HK-2 (cell line): ENCODE measurements at regions not wholly inside any gene's neighbourhood (a gene's known extent, or its start where the extent isn't known, plus 50 kb on each side); places are given as distances from the start of the nearest gene placed in this dataset.
A peak's percentile ranks its signal among the peaks of the same experiment; 100 is the strongest.
"Not testable (repeated sequence)": the region's sequence is repeated elsewhere in the genome, so short reads cannot be mapped to it uniquely, and the experiment has no call there.

Experiments used
- DNase-seq: peaks from one replicate; pipeline ENCODE4 v3.0.0-alpha.2; 2018; ENCODE audit not compliant: unreplicated experiment

DNA sequence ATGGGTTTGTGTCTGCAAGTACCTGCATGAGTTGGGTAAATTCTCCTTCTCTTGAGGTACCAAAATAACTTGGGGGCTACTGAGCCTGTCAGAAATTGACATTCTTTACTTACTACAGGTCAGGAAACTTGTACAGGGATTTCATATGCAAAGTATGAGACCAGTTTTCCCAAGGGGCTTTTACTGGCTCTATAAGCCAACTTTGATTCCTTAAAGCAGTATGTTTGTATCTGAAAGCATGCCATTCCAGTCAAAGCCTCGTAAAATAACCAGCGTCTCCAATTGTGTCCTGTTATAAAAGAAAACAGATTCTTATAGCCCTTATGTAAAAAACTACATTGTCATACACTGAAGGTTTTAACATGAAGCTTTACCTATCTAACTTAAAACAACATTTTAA is 90.2 kb downstream of the ZNF467 start:
- DNase-seq = no peak

DNA sequence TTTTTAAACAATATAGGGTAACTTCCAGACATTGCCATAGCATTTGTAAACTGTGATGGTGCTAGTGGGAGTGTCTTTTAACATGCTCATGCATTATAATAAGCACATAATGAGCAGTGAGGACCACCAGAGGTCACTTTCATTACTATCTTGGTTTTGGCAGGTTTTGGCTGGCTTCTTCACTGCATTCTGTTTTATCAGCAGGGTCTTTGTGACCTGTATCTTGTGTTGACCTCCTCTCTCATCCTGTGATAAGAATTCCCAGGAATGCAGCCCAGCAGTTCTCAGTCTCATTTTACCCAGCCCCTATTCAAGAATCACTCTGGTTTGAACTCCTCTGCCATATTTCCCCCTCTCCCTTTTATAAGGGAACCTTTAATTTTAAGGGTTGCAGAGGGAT is 91.3 kb downstream of the ZNF467 start:
- no peak for DNase-seq

DNA sequence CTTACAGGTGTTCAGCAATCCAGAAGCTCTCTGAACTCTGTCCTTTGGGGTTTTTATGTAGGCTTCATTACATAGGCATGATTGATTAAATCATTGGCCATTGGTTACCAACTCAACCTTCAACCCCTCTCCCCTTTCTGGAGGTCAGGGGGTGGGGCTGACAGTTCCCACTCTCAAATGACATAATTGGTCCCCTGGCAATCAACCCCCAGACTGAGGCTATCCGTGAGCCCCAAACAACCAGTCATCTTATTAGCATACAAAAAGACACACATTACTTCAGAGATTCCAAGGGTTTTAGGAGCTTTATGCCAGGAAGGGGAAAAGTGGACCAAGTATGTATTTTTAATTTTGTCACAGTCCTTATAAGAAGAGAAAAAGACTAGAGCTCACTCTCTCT is 92.1 kb downstream of the ZNF467 start:
- DNase-seq = no peak

DNA sequence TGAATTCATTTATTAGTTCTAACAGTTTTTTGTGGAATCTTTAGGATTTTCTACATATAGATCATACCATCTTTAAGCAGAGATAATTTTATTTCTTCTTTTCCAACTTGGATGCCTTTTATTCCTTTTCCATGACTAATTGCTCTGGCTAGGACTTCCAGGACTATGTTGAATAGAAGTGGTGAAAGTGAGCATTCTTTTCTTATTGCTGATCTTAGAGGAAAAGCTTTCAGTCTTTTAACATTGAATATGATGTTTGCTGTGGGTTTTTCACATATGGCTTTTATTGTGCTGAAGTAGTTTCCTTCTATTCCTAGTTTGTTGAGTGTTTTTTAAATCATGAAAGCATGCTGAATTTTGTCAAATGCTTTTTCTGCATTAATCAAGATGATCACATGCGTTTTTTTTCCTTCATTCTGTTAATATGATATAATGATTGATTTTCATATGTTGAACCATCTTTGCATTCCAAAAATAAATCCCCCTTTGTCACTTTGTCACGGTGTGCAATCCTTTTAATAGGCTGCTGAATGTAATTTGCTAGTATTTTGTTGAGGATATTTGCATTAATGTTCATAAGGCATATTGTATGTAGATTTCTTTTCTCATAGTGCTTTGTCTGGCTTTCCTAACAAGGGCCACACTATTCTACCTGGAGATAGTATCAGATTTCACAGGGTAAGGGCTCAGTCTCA is 92.9 kb downstream of the ZNF467 start:
- DNase-seq = no peak

DNA sequence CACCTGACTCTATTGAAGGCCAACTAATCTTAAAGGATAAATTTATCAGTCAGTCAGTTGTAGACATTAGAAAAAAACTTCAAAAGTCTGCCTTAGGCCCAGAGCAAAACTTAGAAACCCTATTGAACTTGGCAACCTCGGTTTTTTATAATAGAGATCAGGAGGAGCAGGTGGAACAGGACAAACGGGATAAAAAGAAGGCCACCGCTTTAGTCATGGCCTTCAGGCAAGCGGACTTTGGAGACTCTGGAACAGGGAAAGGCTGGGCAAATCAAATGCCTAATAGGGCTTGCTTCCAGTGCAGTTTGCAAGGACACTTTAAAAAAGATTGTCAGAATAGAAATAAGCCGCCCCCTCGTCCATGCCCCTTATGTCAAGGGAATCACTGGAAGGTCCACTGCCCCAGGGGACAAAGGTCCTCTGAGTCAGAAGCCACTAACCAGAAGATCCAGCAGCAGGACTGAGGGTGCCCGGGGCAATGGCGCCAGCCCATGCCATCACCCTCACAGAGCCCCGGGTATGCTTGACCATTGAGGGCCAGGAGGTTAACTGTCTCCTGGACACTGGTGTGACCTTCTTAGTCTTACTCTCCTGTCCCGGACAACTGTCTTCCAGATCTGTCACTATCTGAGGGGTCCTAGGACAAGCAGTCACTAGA is 98.5 kb downstream of the ZNF467 start:
- DNase-seq = not testable (repeated sequence)

DNA sequence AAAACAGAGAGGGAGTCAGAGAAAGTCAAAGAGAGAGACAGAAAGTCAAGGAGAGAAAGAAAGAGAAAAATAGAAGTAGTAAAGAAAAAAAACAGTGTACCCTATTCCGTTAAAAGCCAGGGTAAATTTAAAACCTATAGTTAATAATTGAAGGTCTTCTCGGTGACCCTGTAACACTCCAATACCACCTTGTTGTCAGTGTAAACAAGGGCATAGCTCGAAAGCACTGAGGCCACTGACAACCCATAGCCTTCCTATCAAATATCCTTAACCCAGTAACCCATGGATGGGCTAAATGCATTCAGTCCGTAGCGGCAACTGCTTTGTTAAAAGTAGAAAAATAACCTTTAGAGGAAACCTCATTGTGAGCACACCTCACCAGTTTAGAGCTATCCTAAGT is 100.4 kb downstream of the ZNF467 start:
- no peak for DNase-seq

DNA sequence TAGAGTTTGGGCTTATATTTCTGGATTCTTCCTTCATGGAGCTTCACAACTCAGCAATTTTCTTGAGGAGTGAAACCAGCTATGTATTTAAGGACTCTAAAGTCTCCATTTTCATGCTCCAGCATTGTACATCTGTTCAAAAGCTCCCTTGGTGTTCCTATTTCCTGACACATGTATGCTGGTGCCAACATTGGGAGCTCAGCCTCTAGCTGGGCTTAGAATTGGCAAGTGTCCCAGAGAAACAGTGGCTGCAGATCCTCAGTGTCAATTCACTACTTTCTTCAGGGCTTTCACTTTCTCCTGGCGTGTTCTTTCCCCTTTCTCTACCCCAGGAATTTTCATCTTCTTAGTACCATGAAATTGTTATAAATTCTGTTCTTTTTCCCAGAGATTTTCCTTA is 103.1 kb downstream of the ZNF467 start:
- DNase-seq = no peak

DNA sequence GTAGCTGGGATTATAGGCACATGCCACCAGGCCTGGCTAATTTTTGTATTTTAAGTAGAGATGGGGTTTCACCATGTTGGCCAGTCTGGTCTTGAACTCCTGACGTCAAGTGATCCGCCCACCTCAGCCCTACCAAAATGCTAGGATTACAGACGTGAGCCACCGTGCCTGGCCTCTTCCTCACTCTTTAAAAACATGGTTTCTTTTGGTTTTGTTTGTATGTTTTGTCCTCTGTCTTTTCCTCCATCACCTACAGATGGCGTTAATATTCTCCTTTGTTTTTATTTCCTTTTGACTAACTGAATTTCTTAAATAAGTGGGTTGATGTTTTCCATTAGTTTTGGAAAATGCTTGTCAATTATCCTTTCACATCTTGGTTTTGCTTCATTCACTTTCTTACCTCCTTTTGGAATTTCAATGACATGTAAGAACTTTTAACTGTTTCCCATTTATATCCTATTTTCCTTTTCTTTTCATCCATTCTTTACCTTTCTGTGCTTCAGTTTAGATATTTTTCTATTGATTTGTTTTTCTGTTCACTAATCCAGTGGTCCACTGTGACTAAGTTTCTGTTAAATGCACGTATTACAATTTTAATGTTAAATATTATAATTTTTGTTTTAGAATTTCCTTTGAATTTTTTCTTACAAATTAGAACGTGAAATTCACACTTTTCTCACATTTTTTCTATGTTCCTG is 104.1 kb downstream of the ZNF467 start:
- no peak for DNase-seq

DNA sequence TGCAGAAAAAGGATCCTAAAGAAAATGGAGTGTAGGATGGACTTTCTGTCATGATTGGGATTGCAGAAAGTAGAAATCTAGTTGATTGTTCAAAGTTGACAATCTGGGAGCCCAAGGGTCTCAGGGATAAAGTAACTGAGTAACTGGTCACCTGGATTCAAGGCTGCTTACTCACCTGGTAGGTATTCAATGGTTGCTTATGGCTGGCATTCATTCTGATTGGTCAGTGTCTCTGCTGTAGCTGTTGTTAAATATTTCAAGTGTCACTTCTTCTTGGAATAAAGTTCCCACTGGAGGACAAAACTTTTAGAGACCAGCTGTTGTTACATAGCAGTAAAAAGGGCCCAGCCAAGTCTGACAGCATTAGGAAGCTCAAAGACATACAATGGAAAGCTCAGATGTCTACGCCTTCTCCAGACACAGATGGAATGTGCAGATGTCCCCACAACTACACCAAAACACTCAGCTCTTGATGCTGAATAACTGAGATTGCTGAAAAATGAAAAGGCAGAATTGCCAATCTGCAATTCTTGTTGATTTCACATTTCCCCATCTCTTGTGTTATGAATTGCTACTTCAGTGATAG is 106.9 kb downstream of the ZNF467 start:
- no peak for DNase-seq

DNA sequence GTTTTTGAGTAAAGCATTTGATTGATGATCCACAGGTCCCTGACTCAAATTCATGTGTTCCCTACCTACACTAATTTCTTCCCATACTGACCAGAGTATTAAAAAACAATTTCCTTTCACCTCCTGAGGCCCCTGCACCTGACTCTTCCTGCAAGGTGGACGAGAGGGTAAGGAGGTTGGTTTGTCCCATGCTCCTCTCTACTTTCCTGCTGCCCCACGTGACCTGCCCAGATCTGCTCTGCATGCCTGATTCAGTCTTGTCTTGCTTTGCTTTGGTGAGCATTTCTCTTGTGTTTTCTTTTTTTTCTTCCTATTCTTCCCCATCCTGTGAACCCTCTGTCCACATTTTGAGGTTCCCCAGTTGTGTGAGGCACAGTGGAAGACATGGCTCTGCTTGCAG is 107.8 kb downstream of the ZNF467 start:
- not testable (repeated sequence) for DNase-seq

DNA sequence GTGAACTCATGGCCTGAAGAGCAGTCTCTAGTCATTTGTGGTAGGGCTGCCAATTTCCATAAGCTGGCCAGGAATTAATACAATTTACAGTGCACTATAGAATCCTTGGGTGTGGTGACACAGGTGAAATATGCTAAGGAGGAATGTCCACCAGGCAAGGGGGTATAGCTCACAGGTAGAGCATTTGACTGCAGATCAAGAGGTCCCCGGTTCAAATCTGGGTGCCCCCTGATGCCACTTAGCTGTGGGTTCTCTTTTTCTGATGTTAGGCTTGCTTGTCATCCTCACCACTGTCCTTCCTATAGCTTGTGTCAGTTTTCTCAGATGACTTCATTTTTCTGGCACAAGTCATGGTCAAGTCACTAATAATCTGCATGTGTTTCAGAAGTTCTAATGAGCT is 108.7 kb downstream of the ZNF467 start:
- DNase-seq = no peak

DNA sequence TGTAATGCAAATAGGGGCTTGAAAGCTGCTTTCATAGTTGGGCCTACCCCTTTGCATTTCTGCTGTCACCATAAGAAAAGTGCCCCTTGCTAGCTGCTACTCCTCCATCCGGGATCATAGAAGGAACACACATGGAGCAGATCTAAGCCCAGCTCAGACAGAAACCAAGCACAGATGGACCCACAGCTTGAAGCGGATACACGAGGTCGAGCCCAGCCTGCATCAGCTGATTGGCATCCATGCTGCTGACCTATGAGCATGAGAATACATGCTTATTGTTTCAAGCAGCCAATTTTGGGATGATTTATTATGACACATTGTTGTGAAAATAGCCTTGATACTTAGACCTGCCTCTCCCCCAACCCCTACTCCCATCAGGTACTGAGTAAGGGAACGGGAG is 109.2 kb downstream of the ZNF467 start:
- no peak for DNase-seq

DNA sequence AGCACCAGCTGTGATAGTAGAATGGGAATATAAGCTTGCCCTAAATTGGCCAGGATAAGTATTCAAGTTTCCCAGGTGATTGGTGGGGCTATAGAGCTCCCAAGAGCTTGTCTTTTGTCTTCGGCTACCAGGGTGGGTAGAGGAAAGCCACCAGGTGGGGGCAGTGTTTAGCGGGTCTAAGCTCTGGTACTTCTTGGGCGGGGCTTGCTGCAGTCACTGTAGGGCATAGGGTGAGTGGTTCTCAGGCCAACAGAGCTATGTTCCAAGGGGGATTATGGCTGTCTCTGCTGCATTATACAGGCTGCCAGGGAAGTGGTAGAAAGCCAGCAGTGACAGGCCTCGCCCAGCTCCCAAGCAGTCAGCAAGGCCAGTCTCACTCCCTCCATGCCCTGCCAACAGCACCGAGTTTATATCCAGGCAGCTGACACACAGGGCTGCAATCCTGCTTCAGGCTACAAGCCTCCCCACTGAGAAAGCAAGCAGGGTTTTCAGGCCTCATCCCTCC is 110.7 kb downstream of the ZNF467 start:
- peak; percentile 54 for DNase-seq

DNA sequence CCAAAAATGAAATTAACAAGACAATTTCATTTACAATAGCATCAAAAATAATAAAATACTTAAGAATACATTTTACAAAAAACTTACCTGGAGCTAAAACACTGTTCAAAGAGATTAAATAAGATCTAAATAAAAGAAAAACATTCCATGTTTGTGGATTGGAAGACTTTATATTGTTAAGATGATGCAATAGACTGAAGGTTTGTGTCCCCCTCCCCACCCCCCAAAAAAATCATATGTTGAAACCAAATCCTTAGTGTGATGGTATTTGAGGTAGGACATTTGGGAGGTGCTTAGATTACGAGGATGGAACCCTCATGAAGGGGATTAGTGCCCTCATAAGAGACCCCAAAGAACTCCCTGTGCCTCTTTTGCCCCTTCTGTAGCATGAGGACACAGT is 117.6 kb downstream of the ZNF467 start:
- no peak for DNase-seq

DNA sequence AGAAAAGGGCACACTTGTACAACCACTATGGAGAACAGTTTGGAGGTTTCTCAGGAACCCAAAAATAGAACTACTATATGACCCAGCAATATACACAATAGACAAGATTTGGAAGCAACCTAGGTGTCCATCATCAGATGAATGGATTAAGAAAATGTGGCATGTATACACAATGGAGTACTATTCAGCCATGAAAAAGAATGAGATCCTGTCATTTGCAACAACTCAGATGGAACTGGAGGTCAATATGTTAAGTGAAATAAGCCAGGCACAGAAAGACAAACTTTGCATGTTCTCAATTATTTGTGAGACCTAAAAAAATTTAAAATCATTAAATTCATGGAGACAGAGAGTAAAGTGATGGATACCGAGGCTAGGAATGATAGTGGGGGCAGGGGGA is 118.8 kb downstream of the ZNF467 start:
- DNase-seq = no peak

DNA sequence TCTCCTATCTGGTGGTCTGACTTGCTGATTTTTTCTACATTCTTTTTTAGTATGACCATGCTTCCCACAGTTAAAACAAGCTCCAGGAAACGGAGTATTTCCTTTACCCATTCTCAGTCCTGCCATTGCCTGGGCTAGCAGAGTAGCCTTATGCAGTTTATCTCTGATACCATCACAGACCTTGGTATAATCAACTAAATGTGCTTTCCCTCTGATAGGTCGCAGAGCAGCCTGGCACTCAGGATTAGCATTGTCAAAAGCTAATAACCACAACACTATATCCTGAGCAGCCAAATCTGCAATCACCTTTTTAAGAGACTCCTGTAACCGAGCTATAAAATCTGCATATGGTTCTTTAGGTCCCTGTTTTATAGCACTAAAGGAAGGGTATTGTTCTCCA is 123.2 kb downstream of the ZNF467 start:
- DNase-seq = not testable (repeated sequence)

DNA sequence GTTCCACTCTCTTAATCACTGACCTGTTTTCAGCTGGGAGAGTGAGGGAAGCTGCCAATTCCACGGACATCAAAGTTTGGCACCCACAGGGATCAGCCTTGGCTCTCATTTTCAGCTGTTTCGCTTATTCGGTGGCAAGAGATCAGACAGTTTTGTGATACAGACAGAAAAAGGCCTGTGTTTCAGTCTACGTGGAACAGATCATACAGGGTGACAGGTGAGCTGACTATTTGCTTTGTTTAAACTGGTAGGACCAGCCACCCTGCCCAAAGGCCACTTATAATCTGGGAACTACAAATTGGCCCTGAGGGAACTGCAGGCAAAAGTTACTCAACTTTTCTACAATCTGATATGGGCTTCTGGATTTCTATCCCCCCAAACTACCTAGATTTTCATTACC is 128.6 kb downstream of the ZNF467 start:
- DNase-seq = no peak

DNA sequence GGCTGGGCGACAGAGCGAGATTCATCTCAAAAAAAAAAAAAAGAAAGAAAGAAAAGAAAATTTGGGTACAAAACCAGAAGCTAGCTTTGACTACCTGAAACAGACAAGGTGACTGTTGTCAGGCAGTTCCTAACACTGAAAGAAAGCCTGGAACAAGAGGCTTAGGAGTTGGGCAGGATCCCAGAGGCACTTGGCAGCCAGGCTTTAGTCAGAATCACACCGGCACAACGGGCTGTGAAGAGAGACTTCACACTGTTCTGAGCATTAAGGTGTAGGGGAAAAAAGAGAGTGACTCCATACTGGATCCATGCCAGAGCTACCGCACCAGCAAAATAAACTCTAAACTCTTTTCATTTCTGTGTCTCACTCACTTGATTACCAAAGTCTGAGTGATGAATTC is 130.8 kb downstream of the ZNF467 start:
- DNase-seq = no peak

DNA sequence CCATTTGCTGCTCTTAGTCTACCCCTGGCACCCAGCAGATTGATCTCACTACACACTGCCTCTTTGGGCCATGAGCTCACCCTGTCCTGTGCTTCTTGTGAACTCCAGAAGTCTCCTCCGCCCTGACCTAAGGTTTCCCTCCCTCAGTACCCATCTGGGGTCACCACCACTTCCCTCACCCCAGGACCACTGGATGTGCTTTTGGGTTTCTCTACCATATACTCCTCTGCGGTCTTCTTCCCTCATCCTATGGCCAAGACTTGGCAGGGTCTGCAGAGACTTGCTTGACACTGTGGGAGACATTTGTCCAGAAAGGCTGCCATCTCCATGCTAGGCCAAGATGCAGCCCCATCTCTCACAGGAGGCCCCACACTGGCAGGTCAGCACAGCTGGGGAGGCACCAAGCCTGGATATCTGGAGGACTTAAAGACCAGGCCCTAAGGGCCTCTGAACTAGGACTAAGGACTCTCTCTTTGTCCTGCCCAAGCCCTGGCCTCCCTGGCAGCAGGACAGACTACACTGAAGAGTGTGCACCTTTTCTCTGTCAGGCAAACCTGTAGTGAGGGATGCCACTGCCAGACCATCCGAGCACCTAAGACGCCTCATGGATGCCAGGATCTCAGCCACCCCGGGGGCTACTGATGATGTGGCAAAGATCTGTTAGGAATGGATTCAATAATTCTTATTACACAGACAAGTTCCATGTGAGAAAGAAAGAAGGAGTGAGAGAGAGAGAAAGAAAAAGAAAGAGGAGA is 134.6 kb downstream of the ZNF467 start:
- no peak for DNase-seq

DNA sequence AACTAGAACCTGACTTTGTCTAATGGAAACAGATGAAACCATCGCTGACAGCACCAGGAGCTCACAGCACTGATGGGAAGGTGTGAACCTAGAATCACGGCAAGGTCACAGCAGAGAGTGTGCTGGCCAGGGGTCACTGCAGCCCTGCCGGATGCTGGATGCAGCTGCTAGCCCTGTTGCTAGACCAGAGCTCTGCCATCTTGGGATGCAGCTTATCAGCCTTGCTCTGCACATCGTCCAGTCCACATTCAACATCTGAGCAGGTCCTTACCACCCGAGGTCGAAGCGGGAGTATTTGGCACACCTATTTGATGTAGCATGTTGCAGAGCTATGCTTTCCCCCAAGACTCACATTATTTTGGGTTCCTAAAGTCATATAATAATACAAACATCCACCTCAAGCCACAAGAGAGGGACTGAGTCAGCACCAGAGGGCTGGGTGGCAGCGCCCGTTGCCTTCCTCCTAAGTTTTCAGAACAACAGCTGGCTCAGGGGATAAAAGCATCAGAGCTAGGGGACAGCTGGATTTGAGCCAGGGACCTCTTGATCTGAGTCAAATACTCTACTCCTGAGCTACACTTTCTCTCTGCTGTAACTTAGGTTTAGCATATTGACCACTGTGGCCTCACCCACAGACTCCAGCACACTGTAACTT is 135.3 kb downstream of the ZNF467 start:
- no peak for DNase-seq

DNA sequence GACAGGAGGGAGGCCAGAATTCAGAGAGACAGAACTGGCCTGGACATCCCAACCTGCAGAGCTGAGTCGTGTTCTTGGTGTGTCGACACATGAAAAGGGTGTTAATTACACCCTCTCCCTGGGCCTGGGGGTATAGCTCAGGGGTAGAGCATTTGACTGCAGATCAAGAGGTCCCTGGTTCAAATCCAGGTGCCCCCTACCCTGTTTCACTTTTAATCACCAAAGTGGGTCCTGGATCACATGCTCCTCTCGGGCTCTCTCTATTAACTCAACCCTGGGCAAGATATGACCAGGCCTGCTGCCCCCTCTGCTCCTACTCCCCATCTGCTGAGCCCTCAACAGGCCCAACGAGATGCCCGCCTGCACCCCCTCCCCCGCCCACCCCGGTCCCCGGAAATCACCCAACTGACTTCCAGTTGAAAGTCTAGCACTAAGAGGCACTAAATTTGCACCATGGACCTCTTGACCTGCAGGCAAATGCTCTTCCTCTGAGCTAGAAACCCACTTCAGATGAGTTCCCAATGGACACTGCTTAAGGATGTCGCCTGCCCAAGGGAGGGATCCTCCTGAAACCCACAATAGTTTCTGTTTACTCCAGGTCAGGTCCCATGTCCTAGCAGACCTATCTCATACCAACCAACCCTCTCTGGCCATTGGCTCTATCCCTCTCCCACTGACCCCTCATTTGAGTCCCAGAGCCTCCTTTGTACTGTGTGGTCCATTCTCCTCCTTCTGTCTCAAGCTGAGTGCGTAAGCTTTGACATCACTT is 137.6 kb downstream of the ZNF467 start:
- no peak for DNase-seq
